Posterior cingulate gyrus (tissue), 11 donors: ENCODE measurements at regions not wholly inside any gene's neighbourhood (a gene's known extent, or its start where the extent isn't known, plus 50 kb on each side); places are given as distances from the start of the nearest gene placed in this dataset.
"Not testable (repeated sequence)": the region's sequence is repeated elsewhere in the genome, so short reads cannot be mapped to it uniquely, and the experiment has no call there.

Experiments used
- DNase-seq, 10 donors: peaks; one replicate each; pipeline versions ENCODE4 v3.0.0 to v3.0.0-alpha.2; 2020 to 2021; ENCODE audit warnings: mixed read lengths in 3 of 10
- intact Hi-C: fragments of 100-400 bp; cut with DNase I; formaldehyde crosslinking; loops from one replicate; pipeline ENCODE4 v1.15.1; 2023

DNA sequence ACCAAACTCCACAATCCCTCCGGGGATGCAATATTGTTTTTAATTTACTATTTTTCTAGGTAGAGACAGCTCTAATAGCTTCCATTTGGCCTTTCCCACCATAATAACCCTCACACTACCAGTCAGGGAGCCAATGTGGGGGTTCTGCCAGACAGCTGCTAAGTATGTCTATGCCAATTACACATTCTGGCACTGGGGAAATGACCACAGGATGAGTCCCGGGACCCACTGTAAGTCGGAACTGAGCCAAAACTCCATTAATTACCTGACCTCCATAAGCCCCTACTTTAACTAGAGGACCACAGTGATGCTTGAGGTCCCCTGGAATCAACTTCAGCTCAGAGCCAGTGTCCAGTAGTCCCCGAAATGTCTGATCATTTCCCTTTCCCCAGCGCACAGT is 95.2 kb upstream of the USP25 start:
- DNase-seq, intact Hi-C loops: not testable (repeated sequence)

DNA sequence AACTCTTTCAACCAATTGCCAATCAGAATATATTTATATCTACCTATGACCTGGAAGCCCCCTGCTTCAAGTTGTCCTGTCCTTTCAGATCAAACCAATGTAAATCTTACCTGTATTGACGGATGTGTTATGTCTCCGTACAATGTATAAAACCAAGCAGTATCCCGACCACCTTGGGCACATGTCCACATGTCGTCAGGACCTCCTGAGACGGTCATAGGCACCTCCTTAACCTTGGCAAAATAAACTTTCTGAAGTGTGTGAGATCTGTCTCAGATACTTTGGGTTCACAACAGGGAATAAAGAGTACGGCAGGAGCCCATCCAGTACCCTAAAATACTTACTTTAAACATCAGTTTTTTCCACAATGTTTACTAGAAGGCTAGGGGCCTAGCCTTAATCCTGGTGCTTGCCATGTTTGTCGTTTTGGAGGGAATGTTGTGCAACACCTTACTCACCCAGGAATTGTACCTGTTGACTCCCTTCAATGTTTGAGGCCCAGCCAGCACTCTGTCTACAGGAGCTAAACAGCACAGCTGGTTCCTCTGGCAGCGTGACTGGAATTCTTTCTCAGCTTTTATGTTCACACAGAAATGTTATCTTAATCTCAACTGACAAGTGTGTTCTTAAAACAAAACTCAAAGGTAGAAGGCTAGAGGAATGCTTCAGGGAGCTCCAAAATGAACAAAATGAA is 90.8 kb upstream of the USP25 start:
- intact Hi-C loops = no loop called here
- DNase-seq = peak in 3 of 10 donors; percentile 9 to 52 (median 36)

DNA sequence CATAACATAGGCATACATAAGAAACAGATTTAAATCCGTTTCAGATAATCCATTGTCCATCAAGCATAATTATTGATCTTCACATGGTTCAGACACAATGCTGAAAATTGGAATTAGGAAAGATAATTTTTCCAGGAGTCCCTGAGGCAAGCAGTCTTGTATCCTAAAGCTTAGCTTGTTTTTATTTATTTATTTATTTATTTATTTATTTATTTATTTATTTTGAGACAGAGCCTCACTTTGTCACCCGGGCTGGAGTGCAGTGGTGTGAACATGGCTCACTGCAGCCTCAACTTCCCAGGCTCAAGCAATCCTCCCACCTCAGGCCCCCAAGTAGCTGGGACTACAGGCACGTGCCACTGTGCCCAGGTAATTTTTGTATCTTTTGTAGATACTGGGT is 89.7 kb upstream of the USP25 start:
- DNase-seq, intact Hi-C loops: not testable (repeated sequence)

DNA sequence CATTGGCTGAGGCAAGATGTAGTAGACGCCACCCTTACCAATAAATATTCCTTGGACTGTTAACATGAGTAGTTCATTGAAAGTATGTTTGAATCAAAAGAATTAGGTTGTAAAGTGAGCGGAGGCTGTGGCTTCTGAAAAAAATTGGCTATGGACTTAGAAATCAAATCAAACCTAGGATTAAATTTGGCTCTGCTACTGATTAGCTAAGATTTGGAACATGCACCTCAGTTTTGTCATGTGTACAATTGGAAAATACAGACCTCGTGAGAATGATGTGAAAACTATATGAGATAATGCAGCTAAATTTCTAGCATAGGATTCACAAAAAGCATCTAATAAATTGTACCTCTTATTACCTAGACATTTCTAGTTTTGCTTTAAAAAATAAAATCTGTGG is 85.3 kb upstream of the USP25 start:
- intact Hi-C loops = no loop called here
- no peak for DNase-seq

DNA sequence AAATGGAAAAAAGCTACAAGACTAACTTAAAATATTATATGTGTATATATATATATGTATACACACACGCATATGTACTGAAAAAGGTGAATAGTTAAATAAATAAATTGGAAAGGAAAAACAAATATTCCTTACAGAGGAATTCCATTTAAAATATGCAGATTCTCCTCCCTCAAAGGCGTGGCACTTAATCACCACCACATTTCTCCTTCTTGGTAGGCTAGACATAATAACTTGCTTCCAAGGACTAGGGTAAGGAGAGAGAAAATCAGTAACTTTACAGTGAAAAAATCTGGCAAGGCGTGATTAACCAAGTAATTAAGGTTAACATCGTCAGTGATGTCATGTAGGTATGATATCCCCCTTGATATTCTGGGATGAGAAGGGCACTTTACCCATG is 84.0 kb upstream of the USP25 start:
- intact Hi-C loops = no loop called here
- DNase-seq = no peak

DNA sequence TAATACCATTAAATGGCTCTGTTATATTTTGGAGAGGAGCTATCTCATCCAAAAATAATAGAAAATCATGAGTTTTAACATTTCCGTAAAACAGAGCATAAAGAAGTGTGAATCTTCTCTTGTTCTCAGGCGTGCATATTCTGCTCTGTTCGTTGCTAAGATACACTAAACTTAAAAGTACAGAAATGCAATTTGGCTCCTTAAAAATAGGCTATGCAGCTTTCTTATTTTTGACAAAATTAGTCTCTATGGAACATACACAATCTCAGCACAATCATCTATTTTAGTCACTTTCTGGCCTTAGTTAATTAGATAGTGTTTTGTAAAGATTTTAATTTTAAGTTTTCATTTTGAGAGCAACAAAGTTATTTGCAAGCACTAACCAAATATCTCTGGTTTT is 79.0 kb upstream of the USP25 start:
- no peak for DNase-seq
- intact Hi-C loops = no loop called here

DNA sequence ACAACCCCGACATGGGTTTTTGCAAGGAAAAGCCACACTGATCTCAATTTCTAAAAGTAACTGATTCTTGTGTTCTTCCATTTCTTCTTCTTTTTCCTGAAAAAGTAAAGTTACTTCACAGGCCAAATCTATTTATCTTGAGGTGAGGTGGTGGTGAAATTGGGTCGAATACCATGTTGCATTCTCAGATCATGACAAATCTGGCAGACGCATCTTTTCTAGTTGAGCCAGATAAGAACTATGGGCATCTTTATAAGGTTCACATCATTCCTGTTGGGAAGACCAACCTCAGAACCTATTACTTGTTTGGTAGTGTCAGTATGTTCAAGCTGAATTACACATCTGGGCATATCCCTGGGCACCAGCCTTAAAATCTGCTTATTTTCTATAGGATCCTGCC is 78.6 kb upstream of the USP25 start:
- DNase-seq = no peak
- intact Hi-C loops = no loop called here

DNA sequence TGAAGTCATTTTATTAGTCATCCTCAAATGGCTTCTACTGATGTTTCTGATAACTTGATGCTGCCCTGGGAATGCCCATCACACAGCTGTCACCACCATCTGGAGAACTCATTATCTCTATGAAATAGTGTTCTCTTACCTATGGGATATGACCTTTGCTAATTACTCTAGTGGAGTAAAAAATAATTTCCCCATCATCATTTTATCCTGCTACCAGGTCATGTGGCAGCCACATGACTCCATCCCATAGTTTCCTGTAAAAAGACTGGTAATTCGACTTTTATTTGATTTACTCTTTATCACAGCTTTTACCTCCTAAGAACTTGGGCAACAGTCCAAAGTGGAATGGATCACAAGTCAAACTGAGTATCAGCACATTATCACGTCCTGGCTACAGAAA is 76.1 kb upstream of the USP25 start:
- intact Hi-C loops = no loop called here
- no peak for DNase-seq

DNA sequence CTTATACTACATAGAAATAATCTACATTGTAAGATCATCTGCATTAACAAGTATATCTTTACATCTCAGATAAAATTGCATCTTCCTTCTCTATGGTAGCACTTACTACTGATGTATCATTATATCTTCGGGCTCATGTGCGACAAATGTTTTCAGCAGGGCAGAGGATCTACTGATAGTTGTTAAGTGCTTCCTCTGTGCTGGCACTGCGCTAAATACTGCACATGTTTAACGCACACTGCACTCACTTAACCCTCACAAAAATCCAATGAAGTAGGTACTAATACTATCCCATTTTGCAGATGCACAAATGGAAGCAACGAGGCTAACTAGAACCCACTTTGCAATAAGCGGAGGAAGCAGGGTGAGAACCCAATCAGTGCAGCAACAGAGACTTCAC is 75.6 kb upstream of the USP25 start:
- intact Hi-C loops = no loop called here
- DNase-seq = no peak

DNA sequence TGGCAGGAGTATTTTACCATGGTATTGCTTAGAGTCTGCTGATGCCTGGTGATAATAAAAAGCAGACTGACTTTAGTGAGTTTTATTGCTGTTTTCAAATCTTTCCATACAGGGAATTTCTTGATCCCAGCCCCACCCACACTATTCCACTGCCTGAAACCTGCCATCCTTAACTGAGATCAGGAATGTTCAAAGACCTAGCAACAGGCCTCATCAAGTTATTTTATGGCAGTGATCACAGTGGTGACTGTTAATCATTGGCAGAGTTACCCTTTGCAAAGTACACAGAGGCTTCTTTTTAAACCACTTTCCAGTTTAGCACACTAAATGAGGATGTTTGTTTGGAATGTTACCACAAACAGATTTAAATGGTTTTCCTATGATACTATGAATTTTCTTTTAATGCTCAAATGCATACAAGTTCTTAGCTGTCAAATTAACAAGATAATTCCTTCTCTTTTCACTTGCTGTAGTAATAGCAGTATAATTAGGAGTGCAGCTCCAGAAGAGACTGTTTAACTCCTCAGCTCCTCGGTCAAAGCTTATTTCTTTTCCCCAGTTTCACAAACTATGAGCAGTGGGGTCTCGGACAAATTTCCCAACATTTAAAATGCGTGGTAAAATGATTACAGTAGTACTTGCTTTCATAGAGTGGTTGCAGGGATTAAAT is 69.9 kb upstream of the USP25 start:
- DNase-seq = no peak
- intact Hi-C loops = no loop called here

DNA sequence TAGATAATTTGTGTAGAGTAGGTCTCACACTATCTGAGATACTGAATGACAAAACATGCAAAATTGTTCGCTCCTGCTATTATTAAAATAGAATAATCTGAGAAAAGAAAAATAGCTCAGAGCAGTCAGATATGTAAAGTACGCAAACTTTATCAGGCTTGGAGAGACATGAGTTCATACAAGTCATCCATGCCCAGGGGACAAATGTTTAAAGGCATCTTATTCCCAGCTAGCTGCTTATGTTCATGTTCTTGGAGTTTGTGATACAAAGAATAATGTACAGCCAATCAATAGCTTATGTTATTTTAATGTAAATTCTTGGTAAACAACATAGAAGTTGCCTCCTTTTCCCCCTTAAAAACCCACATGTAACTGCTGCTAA is 69.4 kb upstream of the USP25 start:
- DNase-seq = no peak
- intact Hi-C loops = no loop called here

DNA sequence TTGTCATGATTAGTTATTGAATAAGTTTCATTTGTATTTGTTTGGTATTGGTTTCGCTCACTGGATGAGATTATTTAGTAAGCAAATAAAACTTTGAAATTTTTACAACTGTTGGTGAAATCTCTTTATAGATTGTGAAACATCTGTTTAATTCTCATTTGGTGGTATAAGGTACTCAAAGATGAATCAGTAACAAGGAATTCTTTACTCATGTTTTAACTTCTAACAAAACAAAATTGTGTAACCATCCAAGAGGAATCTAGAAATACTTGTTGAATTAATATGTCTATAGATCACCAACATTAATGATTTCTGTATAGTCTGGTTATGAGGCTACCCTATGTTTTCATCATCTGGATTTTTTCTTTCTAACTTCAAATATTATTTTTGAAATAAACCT is 62.8 kb upstream of the USP25 start:
- DNase-seq = no peak
- intact Hi-C loops = no loop called here

DNA sequence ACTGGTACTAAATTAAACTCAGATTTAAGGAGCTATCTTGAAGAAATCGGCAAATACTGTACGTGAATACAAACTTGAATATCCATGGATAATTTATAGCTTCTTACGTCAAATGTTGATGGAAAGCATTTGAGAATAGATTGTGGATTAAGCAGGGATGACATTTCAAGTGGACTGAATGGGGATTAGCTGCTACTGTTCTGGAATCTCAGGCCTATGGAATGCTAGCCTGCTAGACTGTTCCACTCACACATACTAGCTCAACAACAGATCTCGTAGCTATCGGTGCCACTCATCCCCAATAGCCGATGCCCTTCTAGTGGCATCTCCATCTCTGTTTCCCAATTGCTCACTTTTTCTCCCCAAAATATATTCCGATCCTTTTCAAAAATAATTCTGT is 62.0 kb upstream of the USP25 start:
- intact Hi-C loops = no loop called here
- DNase-seq = no peak

DNA sequence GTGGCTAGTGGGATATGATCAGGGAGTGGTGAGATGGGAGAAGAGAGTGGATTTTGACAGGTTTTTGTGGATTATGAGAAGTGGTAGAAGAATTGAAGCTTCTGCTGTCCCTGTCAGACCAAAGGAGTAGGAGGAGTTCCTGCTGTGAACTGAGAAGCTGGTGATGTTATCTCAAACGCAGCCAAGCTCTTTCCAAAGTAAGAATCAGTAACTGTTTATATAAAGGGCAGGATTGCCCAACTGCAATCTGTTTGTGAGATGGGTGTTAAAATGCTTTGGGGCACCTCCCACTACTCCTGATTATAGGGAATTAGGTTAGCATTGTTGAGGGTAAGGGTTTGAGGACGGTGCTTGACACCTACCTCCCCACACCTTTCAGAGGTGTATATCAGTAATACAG is 60.5 kb upstream of the USP25 start:
- DNase-seq = no peak
- intact Hi-C loops = no loop called here

DNA sequence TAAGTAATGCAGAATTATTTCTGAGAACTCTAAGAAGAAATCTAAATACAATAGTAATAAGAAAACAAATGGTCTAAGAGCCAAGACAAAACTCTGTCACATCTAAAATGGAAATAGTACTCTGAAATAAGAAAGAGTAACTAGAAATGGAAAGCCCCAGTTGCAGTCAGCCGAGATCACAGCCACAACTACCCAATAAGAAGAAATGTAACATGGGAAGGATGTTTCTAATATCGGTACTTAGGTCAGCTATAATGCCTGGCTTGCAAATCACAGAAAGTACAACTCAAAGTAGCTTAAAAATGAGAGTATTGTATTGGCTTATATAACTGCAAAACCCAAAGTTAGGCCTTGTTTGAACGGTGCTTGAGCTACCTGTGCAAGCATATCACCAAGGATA is 58.6 kb upstream of the USP25 start:
- DNase-seq = no peak
- intact Hi-C loops = no loop called here

DNA sequence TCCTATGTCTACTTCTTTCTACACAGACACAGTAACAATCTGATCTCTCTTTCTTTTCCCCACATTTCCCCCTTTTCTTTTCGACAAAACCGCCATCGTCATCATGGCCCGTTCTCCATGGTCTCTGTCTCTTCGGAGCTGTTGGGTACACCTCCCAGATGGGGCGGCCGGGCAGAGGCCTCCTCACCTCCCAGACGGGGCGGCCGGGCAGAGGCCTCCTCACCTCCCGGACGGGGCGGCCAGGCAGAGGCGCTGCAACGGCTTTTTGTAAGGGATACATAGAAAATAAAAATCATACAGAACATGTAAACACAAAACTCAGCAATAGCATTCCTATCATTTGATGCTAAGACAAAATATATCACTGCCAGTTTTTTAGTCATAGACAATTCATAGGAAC is 57.2 kb upstream of the USP25 start:
- DNase-seq = peak in 1 of 10 donors; percentile 70
- intact Hi-C loops = not testable (repeated sequence)

DNA sequence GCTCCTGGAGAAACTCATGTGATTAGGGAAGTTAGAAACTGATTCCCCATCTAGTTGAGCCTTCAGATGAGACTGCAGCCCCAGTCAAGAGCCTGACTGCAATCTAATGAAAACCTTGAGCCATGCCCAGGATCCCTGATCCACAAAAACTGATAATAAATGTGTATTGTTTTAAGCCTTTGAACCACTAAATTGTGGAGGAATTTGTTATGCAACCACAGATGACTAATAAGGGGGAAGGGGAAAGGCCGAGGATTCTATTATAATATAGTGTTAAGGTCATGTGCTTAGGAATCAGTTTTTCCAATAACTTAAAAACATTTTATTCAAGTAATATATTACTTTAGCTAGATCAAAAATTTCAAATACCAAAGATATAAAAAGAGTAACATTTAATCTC is 52.8 kb upstream of the USP25 start:
- intact Hi-C loops = no loop called here
- DNase-seq = no peak

DNA sequence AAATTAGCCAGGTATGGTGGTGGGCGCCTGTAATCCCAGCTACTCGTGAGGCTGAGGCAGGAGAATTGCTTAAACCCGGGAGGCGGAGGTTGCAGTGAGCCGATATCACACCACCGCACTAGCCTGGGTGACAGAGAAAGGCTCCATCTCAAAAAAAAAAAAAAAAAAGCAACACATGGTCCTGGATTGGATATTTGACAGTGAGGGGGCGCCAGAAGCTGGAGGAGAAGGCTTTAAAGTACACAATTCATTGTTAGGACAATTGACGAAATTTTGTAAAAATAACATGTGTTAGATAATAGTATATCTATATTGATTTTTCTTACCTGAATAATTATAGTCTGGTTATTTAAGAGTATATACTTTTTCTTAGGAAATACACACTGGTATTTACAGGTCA is 50.2 kb upstream of the USP25 start:
- intact Hi-C loops = no loop called here
- no peak for DNase-seq
